T-helper 9 cell (primary cell): ENCODE measurements at regions not wholly inside any gene's neighbourhood (a gene's known extent, or its start where the extent isn't known, plus 50 kb on each side); places are given as distances from the start of the nearest gene placed in this dataset.
"Not testable (repeated sequence)": the region's sequence is repeated elsewhere in the genome, so short reads cannot be mapped to it uniquely, and the experiment has no call there.

Source experiments
- DNase-seq: peaks from one replicate; pipeline ENCODE4 v3.0.0-alpha.2; 2020

GRCh38 chr2:57049273-57049672 lies 865.5 kb downstream of the CCDC85A start:
- DNase-seq = no peak

- DNase-seq = no peak
Observed at GRCh38 chr2:57050007-57050406, 866.2 kb downstream of the CCDC85A start.

DNA sequence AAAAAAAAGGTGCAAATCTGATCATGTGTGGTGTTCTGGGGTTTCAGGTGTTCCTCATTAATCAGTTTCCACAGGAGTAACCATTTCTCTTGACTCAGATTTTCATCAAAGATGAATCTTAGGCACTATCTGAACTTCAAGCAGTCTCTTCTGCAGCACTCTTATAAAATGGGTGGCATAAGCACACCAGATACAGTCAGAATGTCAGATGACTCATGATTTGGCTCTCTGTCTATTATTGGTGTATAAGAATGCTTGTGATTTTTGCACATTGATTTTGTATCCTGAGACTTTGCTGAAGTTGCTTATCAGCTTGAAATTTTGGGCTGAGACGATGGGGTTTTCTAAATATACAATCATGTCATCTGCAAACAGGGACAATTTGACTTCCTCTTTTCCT lies 882.5 kb downstream of the CCDC85A start:
- DNase-seq = not testable (repeated sequence)

DNA sequence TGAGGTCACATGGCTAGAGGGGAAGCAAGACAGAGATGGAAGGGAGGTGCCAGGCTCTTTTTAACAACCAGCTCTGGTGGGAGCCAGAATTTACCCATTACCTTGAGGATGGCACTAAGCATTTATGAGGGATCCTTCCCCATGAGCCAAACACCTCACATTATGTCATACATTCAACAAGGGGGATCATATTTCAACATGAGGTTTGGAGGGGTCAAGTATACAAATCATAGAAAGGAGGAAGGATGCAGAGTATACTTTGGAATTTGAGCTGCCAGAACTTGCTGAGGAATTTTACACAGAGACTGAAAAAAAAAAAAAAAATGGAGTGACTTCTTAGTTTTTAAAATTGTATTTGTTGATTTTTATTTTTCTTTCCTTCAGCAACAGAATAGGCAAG lies 891.4 kb downstream of the CCDC85A start:
- DNase-seq = no peak

GRCh38 chr2:57080035-57080434 lies 896.2 kb downstream of the CCDC85A start:
- DNase-seq = no peak

DNA sequence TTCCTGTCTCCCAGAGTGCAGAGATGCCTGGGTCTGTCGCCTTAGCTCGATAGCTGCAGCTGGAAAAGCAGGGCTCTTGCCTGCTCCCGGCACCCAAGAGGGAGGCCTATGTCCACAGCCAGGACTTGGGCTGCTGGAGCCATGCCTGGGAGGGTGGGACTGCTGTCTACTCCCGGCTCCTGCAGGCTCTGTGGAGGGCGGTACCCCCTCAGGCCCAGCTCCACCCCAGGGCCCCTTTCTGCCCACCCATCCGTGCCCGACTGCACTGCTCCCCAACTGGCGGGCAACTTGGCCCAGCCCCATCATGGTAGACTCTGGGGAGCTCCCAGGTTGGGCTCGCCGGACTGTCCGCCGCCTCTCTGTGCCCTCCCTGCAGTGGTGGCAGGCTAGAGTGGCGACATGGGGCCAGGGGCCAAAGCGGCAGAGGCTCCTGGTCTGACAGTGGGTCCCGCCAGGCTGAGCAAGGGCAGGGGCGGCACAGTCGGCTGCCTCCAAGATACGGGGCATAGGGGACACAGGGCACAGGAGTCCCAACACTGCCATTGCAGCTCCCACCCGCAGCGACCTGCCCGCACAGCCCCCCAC lies 901.0 kb downstream of the CCDC85A start:
- no peak for DNase-seq

DNA sequence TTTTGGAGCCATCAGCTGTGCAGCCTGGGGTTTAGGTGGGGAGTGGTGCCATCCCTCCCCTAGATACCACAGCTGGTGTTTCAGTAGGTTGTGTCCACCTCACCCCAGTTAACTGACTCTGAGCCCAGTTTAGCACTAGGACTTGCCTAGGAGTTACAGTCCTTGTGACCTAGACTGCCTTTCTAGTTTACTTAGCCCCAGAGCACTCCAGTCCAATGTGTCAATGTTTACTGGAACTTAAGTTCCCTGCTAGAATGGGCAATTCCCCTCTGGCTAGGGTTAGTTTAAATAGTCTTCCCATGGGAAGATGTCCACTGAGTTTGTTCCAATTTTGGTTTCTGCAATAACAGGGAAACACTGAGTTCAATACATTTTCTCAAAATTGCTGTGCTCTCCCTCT lies 909.2 kb downstream of the CCDC85A start:
- no peak for DNase-seq

- no peak for DNase-seq
Observed at GRCh38 chr2:57097855-57098254, 914.1 kb downstream of the CCDC85A start.

GRCh38 chr2:57100436-57100835 lies 916.6 kb downstream of the CCDC85A start:
- DNase-seq = no peak

DNA sequence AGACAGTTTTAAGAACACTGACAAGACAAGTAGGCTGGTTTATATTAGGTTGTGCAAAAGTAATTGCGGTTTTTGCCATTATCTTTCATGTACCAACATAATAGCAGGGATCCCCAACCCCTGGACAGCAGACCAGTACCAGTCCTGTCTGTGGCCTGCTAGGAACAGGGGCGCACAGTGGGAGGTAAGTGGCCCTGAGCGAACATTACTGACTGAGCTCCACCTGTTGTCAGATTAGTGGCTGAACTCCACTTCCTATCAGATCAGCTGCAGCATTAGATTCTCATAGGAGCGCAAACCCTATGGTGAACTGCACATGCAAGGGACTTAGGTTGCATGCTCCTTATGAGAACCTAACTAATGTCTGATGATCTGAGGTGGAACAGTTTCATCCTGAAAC lies 921.9 kb downstream of the CCDC85A start:
- DNase-seq = no peak

DNA sequence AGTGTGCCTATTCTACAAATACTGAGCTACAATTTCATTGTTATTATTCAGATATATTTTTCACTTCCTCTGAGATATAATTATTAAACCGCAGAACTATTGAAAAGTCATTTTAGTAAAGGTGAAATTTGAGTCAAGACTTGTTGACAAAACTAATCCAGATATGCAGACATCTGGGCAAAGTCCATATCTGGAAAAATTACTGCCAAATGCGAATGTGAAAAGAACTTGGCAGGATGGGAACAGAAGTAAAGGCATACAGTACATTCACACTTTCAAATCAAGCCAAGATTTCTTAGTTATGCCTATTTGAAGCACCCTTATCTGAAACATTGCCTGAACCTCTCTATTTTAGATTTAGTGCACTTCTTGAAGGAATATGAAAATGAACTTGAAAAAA lies 923.6 kb downstream of the CCDC85A start:
- no peak for DNase-seq

DNA sequence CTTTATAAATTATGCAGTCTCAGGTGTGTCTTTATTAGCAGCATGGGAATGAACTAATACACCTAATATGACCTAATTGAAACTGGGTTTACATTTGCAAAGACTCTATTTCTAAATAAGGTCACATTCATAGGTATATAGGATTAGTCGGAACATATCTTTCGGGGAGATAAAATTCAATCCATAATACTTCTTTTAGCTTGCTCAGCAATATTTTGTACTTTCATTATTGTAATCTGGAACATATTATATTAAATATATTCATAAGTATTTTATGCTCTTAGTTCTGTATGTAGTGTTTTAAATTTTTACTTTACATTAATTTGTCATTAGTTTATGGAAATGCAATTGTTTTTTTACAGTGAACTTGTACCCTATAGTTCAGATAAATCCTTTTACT lies 927.7 kb downstream of the CCDC85A start:
- no peak for DNase-seq

DNA sequence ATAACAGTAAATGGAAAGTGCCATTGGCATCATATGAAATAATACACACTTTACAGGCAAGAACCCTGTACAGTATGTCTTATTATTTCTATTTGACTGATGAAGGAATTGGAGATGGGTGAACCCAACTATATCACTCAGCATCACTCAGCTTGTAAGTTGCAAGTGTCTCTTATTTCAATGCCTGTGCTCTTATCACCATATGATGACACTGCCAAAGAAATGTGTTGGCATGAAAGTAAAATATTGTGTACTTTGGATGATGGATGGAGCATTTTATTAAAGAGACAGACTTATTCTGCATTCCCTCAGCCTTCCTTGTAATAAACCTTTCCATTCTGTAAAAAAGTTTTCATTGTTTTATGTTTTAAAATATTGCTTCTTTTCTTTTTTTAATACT lies 927.5 kb upstream of the VRK2 start:
- no peak for DNase-seq

DNA sequence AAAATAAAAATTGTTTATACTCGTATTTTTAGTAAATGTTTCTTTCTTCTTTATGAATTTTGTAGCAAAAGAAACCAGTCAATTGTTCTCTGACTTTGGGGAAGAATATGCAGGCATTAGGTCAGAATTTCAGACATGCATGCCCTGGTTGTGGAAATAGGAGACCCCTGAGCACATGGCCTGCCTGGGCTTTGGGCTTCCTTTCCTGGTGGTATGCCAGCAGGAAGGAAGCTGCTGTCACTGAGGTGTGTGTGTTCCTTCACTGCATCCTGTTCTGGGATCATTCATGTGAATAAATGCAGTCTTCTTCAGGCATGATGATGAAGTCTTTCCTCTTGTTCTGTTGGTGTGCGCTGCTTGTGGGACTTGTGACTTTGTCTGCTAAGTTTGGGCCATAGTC lies 920.2 kb upstream of the VRK2 start:
- no peak for DNase-seq

DNA sequence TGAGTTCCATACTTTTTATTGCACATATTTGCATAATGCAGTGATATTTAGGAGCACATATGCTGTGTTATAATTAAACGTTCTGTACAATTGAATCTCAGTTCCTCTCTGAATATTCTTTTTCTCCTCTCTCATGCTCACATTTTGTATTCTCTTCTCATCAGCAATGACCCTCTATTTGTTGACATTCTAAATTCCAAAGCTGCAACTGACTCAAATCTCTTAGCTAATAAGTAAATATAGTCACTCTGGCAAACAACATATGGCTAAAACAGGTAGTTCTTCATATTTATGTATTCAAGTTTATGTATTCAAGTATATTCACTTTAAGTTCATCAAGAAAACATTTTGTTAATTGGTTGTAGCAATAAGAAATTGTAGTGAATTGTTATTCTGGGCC lies 907.4 kb upstream of the VRK2 start:
- no peak for DNase-seq

DNA sequence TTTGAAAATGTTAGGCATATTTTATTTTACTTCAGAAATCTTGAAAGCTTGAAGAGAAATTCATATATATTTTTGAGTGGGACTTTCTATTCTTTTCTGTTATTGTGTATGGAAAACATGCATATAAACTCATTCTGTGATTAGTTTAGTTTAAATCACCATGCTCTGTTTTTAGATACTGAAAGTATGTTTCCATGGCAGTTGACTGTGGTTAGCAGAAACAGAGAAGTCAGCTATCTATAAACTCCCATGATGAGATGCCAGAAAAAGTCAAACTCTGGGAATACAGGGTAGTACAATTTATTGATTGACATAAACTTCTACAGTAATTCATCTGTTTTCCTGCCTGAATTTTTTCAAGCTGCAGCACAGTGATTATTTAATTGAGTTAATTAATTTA lies 905.3 kb upstream of the VRK2 start:
- DNase-seq = no peak

- DNase-seq = no peak
Observed at GRCh38 chr2:57146951-57147350, 899.7 kb upstream of the VRK2 start.

GRCh38 chr2:57156231-57156924 lies 890.2 kb upstream of the VRK2 start:
- DNase-seq = no peak

DNA sequence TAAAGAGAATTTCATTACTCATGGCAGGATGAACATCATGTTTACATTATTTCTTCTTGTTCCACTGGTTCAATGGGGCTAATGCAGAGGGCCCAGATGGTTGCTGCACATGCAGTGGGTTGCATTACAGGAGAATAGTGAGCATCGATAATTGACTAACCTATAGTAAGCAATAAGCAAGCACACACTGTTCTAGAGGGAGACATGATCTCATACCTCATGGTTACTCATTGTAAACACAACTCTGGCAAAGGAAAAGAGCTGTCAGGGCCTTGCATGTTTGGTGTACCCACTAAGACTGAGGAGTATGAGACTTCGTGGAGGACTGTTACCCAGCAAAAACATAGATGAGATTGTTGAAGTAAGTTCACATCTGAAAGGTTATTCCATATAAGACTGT lies 885.6 kb upstream of the VRK2 start:
- DNase-seq = no peak

DNA sequence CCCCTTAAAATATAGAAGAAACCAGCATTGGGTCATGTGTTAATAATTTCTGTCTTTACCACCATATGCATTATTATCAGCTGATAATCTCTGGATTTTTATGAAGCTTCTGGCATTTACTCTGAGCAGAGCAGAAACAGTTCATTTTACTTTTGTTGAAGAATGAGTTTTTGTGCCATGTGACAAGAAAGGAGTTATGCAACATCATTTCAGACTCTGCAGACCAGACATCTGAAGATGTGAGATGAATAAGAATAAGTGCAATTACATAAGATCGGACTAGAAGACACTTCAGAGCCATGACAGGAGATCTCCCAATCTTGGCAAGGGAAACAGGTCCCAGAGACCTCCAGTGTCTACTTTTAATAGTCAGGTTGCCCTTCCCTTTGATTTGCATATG lies 869.4 kb upstream of the VRK2 start:
- DNase-seq = no peak

GRCh38 chr2:57180042-57180567 lies 866.5 kb upstream of the VRK2 start:
- no peak for DNase-seq

DNA sequence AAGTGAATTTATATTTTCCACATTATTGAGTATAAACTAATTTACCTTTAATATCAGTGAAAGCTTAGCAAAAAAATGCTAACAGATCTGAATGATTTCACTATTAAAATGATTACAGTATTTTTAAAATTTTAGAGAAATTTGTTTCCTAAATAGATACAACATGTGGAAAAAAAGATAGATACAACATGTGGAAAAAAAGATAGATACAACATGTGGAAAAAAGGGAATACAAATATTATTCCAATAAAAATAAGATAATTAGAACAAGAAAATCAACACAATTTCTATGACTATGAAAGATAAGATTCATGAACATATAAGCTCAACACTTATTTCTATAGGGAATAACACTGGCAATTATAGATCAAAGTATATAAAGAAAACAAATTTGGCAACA lies 865.9 kb upstream of the VRK2 start:
- no peak for DNase-seq

DNA sequence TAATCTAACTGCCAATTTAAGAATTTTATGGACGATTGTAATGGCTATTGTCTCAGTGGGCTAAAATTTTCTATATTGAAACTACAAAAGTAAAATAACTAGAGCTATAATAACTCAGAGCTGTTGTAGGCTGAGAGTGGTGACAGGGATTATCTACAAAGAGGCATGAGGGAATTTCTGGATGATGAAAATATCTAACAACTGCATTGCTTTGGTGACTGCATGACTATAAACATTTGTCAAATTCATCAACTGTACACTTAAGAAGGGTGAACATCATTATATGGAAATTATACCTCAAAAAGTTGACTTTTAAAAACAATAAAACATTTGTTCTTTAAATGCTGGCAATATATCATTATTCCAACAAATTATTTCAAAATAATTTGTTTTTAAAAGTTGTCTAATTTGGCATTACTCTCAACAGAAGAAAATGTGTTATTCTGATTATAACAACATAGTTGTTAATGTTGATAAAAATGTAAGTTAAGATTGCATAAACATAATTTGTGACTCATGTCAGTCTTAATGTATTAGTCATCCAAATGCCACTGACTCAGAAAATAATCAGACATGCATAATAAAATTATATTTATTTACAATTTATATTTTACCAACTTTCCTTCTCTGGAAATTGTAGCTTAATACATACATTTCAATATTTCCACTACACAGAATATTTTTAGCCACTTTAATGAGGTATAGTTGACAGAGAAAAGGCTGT lies 865.1 kb upstream of the VRK2 start:
- DNase-seq = no peak

GRCh38 chr2:57182916-57183315 lies 863.7 kb upstream of the VRK2 start:
- DNase-seq = no peak
